K562 (cell line): ENCODE measurements at regions not wholly inside any gene's neighbourhood (a gene's known extent, or its start where the extent isn't known, plus 50 kb on each side); places are given as distances from the start of the nearest gene placed in this dataset.
"Not testable (repeated sequence)": the region's sequence is repeated elsewhere in the genome, so short reads cannot be mapped to it uniquely, and the experiment has no call there.

Experiments used
- ATAC-seq: fragments of 200-7000 bp; cut with Tn5 transposase; 3 replicates; pipeline ENCODE4 v1.9.1; 2020; ENCODE audit warnings: moderate library complexity
- BruUV-seq: library from RNA; stranded (reverse); fragments of 400-500 nt; replicated peaks from 2 replicates; lab custom pipeline; 2021; lab: Mats Ljungman, UMichigan
- CTCF ChIA-PET: fragments of 300-600 bp; formaldehyde crosslinking; extraction: SDS; loops from one replicate; lab custom pipeline; 2021; ENCODE audit warnings: low intra/inter-chr PET ratio; lab: Yijun Ruan, JAX
- POLR2A ChIA-PET: fragments of 300-600, 350-650 bp; sonication (Branson Sonifier 250); formaldehyde crosslinking; extraction: SDS; loops from one replicate; lab custom pipeline; 2021; ENCODE audit warnings: antibody characterized with exemption, inconsistent platforms; lab: Yijun Ruan, JAX
- DNase-seq, 4 experiments: peaks; one replicate each; pipeline versions ENCODE4 v3.0.0 to v3.0.0-alpha.2; 2011 to 2018; ENCODE audit warnings: low spot score in 3 of 4, mixed read lengths in 3 of 4; ENCODE audit errors: extremely low read depth in 1 of 4
- FAIRE-seq: peaks from 2 replicates; lab custom pipeline; 2011; peaks lifted over from hg19 to GRCh38; lab: Jason Lieb, UNC
- H2AFZ ChIP-seq: 2 replicates; pipeline ENCODE4 v1.6.0; 2011; ENCODE audit warnings: low read depth, low read length, control low read depth, inconsistent platforms
- H3K27ac ChIP-seq: fragments of 200-600 bp; 3 replicates; pipeline ENCODE4 v1.8.0; 2011; ENCODE audit warnings: low read depth, mild to moderate bottlenecking, control low read depth, inconsistent platforms, low read length, moderate library complexity, mixed read lengths; ENCODE audit errors: extremely low read depth
- H3K27me3 ChIP-seq, 2 experiments: fragments of 300-600 bp in 1 of 2; 2 replicates in 1 of 2; 3 replicates in 1 of 2; pipeline versions ENCODE4 v1.6.0 to v1.8.0; 2011; ENCODE audit warnings: inconsistent platforms in 2 of 2, low read length in 2 of 2, mild to moderate bottlenecking in 1 of 2, mixed read lengths in 1 of 2, moderate library complexity in 1 of 2; ENCODE audit not compliant: control insufficient read depth in 2 of 2, insufficient read depth in 2 of 2
- H3K36me3 ChIP-seq: fragments of 300-600 bp; 3 replicates; pipeline ENCODE4 v1.8.0; 2011; ENCODE audit warnings: mild to moderate bottlenecking, low read length, inconsistent platforms; ENCODE audit not compliant: control insufficient read depth, insufficient read depth
- H3K4me1 ChIP-seq, 2 experiments: fragments of 200-600 bp in 1 of 2; replicated peaks in 1 of 2; 2 replicates in 1 of 2; 3 replicates in 1 of 2; pipeline versions ENCODE4 v1.5.1 to v1.8.0; 2011; ENCODE audit warnings: inconsistent platforms in 2 of 2, low read length in 2 of 2, mild to moderate bottlenecking in 1 of 2, mixed read lengths in 1 of 2, moderate library complexity in 1 of 2; ENCODE audit not compliant: control insufficient read depth in 2 of 2, insufficient read depth in 2 of 2
- H3K4me2 ChIP-seq: 2 replicates; pipeline ENCODE4 v1.6.1; 2011; ENCODE audit warnings: low read length, control low read depth, inconsistent platforms, mixed read lengths; ENCODE audit not compliant: insufficient read depth
- H3K4me3 ChIP-seq: fragments of 200-600 bp; sonication (generic), shearing (Covaris generic); 2 replicates; pipeline ENCODE4 v1.5.1; 2016; ENCODE audit warnings: control low read depth, inconsistent platforms
- H3K79me2 ChIP-seq: fragments of 200-600 bp; 3 replicates; pipeline ENCODE4 v1.8.0; 2011; ENCODE audit warnings: low read length, inconsistent platforms; ENCODE audit not compliant: control insufficient read depth, insufficient read depth
- H3K9ac ChIP-seq, 2 experiments: 2 replicates each; pipeline versions ENCODE4 v1.6.0 to v1.6.1; 2011; ENCODE audit warnings: low read depth in 2 of 2, low read length in 2 of 2, control low read depth in 1 of 2, inconsistent platforms in 1 of 2, mild to moderate bottlenecking in 1 of 2, mixed read lengths in 1 of 2; ENCODE audit not compliant: insufficient read depth in 1 of 2
- H3K9me1 ChIP-seq: one replicate; pipeline ENCODE4 v1.6.0; 2011; ENCODE audit warnings: inconsistent platforms, mild to moderate bottlenecking, low read length, moderate library complexity; ENCODE audit not compliant: control insufficient read depth, insufficient read depth
- H3K9me3 ChIP-seq: replicated peaks from 2 replicates; pipeline ENCODE4 v1.5.1; 2011; ENCODE audit warnings: low read depth, low read length, inconsistent platforms; ENCODE audit not compliant: control insufficient read depth, insufficient read depth
- H4K20me1 ChIP-seq: replicated peaks from 2 replicates; pipeline ENCODE4 v1.6.1; 2011; ENCODE audit warnings: low read length, inconsistent platforms, mixed read lengths; ENCODE audit not compliant: control insufficient read depth, insufficient read depth
- C11orf30 ChIP-seq: fragments of 450-650 bp; IDR thresholded peaks from 2 replicates; pipeline ENCODE4 v1.6.1; 2016; ENCODE audit warnings: low read depth, mild to moderate bottlenecking
- MAFG ChIP-seq: fragments of 450-650 bp; conservative IDR thresholded peaks from 2 replicates; pipeline ENCODE4 v1.6.1; 2016; ENCODE audit warnings: missing genetic modification characterization, missing compliant biosample characterization
- NFE2 ChIP-seq: IDR thresholded peaks from 2 replicates; pipeline ENCODE4 v1.6.1; 2014; ENCODE audit warnings: antibody characterized with exemption, low read depth
- NFIC ChIP-seq: fragments of 450-650 bp; IDR thresholded peaks from 2 replicates; pipeline ENCODE4 v1.6.1; 2017; ENCODE audit warnings: mild to moderate bottlenecking, inconsistent platforms
- WGBS: fragments of 100-300 bp; shearing (Covaris generic); methylation state at CpG from one replicate; pipeline ENCODE4 v1.1.6; 2016; ENCODE audit warnings: low coverage, mixed read lengths; ENCODE audit not compliant: insufficient coverage; ENCODE audit errors: missing lambda C conversion rate; 5-methylcytosine and 5-hydroxymethylcytosine counted together
- in situ Hi-C: fragments of 300-500 bp; cut with MboI; formaldehyde crosslinking; loops from 4 replicates; pipeline ENCODE4 v1.15.0; 2018; ENCODE audit warnings: inconsistent platforms, mixed read lengths
- intact Hi-C: fragments of 100-400 bp; cut with micrococcal nuclease; formaldehyde crosslinking; loops from 2 replicates; pipeline ENCODE4 v1.14.2; 2022

GRCh38 chr15:31669158-31669908 is 342.7 kb downstream of the KLF13 start:
- in situ Hi-C loops, H3K79me2 ChIP-seq, intact Hi-C loops, H3K4me2 ChIP-seq, BruUV-seq, H3K9ac ChIP-seq, CTCF ChIA-PET, POLR2A ChIA-PET, H3K4me3 ChIP-seq, H4K20me1 ChIP-seq, H3K27me3 ChIP-seq, H3K4me1 ChIP-seq, H3K9me3 ChIP-seq, H3K9me1 ChIP-seq, H3K36me3 ChIP-seq, H3K27ac ChIP-seq: not testable (repeated sequence)
- ATAC-seq: peak; percentile 45; the same call in 2 of the 3 replicates
- DNase-seq: peak in 1 of 4 experiments; percentile 7
- peak overlapping the region; percentile 80; the same call in 1 of the 2 replicates for H2AFZ ChIP-seq
- 14% methylated on average over 8 of the region's 11 CpGs for WGBS
- FAIRE-seq: peak; percentile 15
- peak; percentile 24; the same call in 1 of the 2 replicates for TF ChIP-seq NFE2
- TF ChIP-seq C11orf30: peak; percentile 32; the same call in 1 of the 2 replicates
- TF ChIP-seq NFIC: peak; percentile 1; the same call in 1 of the 2 replicates
- TF ChIP-seq MAFG: peak; percentile 39; the same call in 1 of the 2 replicates

GRCh38 chr15:31673263-31673662 is 346.6 kb downstream of the KLF13 start:
- in situ Hi-C loops, H4K20me1 ChIP-seq, H3K36me3 ChIP-seq, BruUV-seq, POLR2A ChIA-PET, ATAC-seq, DNase-seq, H3K27ac ChIP-seq, H3K27me3 ChIP-seq, H3K9ac ChIP-seq, FAIRE-seq, H3K79me2 ChIP-seq, H3K9me1 ChIP-seq, H3K4me1 ChIP-seq, H3K4me2 ChIP-seq, H2AFZ ChIP-seq, CTCF ChIA-PET, H3K9me3 ChIP-seq, H3K4me3 ChIP-seq, intact Hi-C loops: not testable (repeated sequence)
- 0% methylated on average over 3 of the region's 3 CpGs for WGBS

GRCh38 chr15:31681529-31682259 is 348.6 kb upstream of the CHRNA7 start:
- DNase-seq, H3K27ac ChIP-seq, CTCF ChIA-PET, H3K4me2 ChIP-seq, intact Hi-C loops, H4K20me1 ChIP-seq, H3K9ac ChIP-seq, H3K4me3 ChIP-seq, H3K79me2 ChIP-seq, H3K4me1 ChIP-seq, FAIRE-seq, H3K9me1 ChIP-seq, ATAC-seq, BruUV-seq, H2AFZ ChIP-seq, POLR2A ChIA-PET, H3K36me3 ChIP-seq, H3K9me3 ChIP-seq, H3K27me3 ChIP-seq, in situ Hi-C loops: not testable (repeated sequence)
- 0% methylated on average over 1 of the region's 1 CpG for WGBS
